Transverse colon (tissue), 4 donors: ENCODE measurements at regions not wholly inside any gene's neighbourhood (a gene's known extent, or its start where the extent isn't known, plus 50 kb on each side); places are given as distances from the start of the nearest gene placed in this dataset.

Experiments
- DNase-seq: peaks from one replicate; pipeline ENCODE4 v3.0.0-alpha.2; 2019
- H3K27ac ChIP-seq, 4 donors: fragments of 200-600 bp; sonication (generic); 2 replicates each; pipeline ENCODE4 v1.5.1; 2016 to 2018; ENCODE audit warnings: inconsistent platforms in 4 of 4
- H3K27me3 ChIP-seq: fragments of 200-600 bp; sonication (generic); 2 replicates; pipeline ENCODE4 v1.5.1; 2017; ENCODE audit warnings: inconsistent platforms
- H3K36me3 ChIP-seq, 4 donors: fragments of 200-600 bp; sonication (generic); 2 replicates each; pipeline ENCODE4 v1.5.1; 2017 to 2019; ENCODE audit warnings: inconsistent platforms in 4 of 4
- H3K4me1 ChIP-seq, 4 donors: fragments of 200-600 bp; sonication (generic); 2 replicates each; pipeline ENCODE4 v1.5.1; 2017 to 2020; ENCODE audit warnings: inconsistent platforms in 4 of 4
- H3K4me3 ChIP-seq, 4 donors: fragments of 200-600 bp; sonication (generic); 1 replicate in 1 of 4; 2 replicates in 3 of 4; pipeline versions ENCODE4 v1.5.1 to v1.6.1; 2017 to 2019; ENCODE audit warnings: inconsistent platforms in 4 of 4
- H3K9me3 ChIP-seq, 2 donors: fragments of 200-600 bp; sonication (generic); 2 replicates each; pipeline ENCODE4 v1.5.1; 2017 to 2019; ENCODE audit warnings: inconsistent platforms in 2 of 2
- CTCF ChIP-seq, 5 experiments: fragments of 200-600 bp in 3 of 5; fragments of 450-650 bp in 2 of 5; sonication (generic) in 3 of 5; IDR thresholded peaks; 1 replicate in 2 of 5; 2 replicates in 3 of 5; pipeline ENCODE4 v1.5.1; 2016 to 2017; ENCODE audit warnings: antibody characterized with exemption in 5 of 5, inconsistent platforms in 3 of 5, mild to moderate bottlenecking in 2 of 5, moderate library complexity in 1 of 5
- EP300 ChIP-seq: sonication (generic); formaldehyde crosslinking; IDR thresholded peaks from one replicate; pipeline ENCODE4 v1.6.1; 2017; ENCODE audit warnings: antibody characterized with exemption, low read depth
- POLR2A ChIP-seq: fragments of 450-650 bp; IDR thresholded peaks from one replicate; pipeline ENCODE4 v1.6.1; 2016; ENCODE audit warnings: antibody characterized with exemption, mild to moderate bottlenecking, moderate library complexity
- POLR2AphosphoS5 ChIP-seq, 3 donors: sonication (generic); formaldehyde crosslinking; IDR thresholded peaks; one replicate each; pipeline ENCODE4 v1.6.1; 2016; ENCODE audit warnings: antibody characterized with exemption in 3 of 3
- WGBS, 2 donors: methylation state at CpG; one replicate each; pipeline ENCODE4 v1.1.5; 2018; ENCODE audit warnings: low coverage in 1 of 2; 5-methylcytosine and 5-hydroxymethylcytosine counted together
- in situ Hi-C, 4 donors: fragments of 200-750 bp; cut with MboI; loops; one replicate each; pipeline versions ENCODE4 v1.15.0 to v1.15.1; 2017; ENCODE audit warnings: low sequenced_read_pairs in 3 of 4, low pct_ligation_motif_present in 1 of 4, low pct_unique_long_range_greater_than_20kb in 1 of 4
- intact Hi-C: fragments of 100-400 bp; cut with DNase I; formaldehyde crosslinking; loops from one replicate; pipeline ENCODE4 v1.15.1; 2023; ENCODE audit warnings: low total_unique reads

DNA sequence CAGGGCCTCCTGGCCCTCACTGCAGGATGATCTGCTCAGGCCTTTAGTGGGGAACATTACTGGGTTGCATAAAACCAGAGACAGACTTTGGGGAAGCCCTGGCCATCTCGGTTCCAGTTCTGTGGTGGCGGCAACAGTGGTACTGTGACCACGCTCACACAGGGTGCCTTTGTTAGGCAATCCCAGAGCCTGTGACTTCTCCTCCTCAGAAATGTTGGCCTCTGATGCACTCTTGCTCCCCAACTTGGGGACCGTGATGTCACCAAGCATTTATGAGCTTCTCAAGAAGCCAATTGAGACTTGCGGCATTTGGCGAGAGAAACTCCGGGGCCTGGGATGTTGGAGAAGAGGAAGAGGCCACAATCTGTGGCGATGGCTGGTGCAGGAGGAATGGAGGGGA is 80.9 kb upstream of the PKDCC start:
- intact Hi-C loops (loop anchor here (5.0 kb wide), 1 partner anchor 80 kb away; the partner anchor contains the start of gene PKDCC), in situ Hi-C loops (no loop called here)
- Histone ChIP-seq H3K9me3 (no peaks in the 10 kb centered on the region), H3K4me1 (peaks cover 43 to 56% (median 52%) of the 10 kb centered on the region in 4 donors), H3K27me3 (no peaks in the 10 kb centered on the region), H3K27ac (peak overlapping the region; percentile 67 to 82 (median 75)), H3K4me3 (no peak overlapping the region), H3K36me3 (no peaks in the 10 kb centered on the region)
- TF ChIP-seq EP300 (peak; percentile 27), CTCF (IDR thresholded peaks at IDR 0.05) (no peak), POLR2A (no peak), POLR2AphosphoS5 (IDR thresholded peaks at IDR 0.05) (peak in 1 of 3 donors; percentile 28)
- 78% methylated on average over 8 of the region's 8 CpGs; no CpG with 5 or more reads in 1 of the 2 donors for WGBS, 2 donors
- peak; percentile 19 for DNase-seq

DNA sequence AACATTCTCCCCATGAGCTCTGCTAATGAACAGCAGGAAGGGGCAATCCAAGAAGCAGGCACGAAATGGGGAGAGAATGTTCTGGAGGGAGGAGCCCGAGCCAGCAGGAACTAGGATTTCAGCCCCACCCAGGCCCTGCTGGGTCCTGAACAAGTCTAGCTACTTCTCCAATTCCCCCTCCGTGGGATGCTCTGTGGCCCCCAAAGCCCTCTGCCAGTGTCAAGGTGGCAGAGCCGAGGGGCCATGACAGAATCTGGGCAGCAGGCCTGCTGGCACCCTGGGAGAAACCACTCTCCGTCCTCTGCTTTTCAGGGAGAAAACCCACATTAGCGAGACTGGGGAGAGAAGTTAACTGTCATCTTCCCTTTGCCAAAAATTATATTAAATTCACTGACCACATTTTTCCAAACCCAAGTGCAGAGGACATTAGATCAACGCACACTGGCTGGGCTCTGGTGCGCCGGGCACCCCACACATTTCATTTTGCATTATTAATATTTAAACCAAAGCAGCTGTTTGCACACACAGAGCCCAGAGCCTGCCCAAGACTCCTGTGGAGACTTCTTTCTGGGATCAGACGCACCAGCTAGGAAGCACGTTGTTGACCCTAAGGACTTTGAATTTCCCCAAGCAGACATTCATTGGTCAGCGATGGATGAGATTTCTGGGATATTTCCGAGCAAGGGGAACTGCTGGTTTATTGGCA is 80.2 kb upstream of the PKDCC start:
- 46 to 60% methylated on average over 2 to 13 of the region's 13 CpGs for WGBS, 2 donors
- peaks cover 43 to 56% (median 52%) of the 10 kb centered on the region in 4 donors for H3K4me1 ChIP-seq
- intact Hi-C loops = loop anchor here (5.0 kb wide), 1 partner anchor 80 kb away; the partner anchor contains the start of gene PKDCC

DNA sequence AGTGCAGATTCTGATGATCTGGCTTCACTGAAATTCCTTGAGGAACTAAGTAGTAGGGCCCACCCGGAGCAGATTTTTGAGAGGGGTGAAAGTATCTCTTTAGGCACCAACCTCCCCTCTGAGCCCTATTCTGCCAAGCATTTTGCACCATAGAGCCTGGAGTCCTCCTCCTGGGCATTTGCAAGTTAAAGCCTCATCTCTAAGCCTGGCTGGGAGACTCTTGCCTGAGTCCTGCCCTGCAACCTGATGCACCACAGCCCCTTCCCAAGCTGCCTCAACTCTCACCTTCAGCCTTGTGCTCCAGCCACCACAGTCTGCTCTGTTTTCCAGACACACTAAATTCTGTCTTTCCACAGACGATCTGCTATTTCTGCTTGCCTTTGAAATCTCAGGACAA is 79.6 kb upstream of the PKDCC start:
- WGBS, 2 donors = 54 to 89% methylated on average over 1 to 2 of the region's 2 CpGs
- no peak for TF ChIP-seq POLR2AphosphoS5 (IDR thresholded peaks at IDR 0.05)
- TF ChIP-seq EP300 = no peak
- TF ChIP-seq POLR2A = no peak
- TF ChIP-seq CTCF (IDR thresholded peaks at IDR 0.05) = no peak
- Histone ChIP-seq H3K27ac (peak overlapping the region; percentile 67 to 82 (median 75)), H3K4me1 (peaks cover 43 to 52% (median 48%) of the 10 kb centered on the region in 4 donors), H3K9me3 (no peaks in the 10 kb centered on the region), H3K4me3 (no peak overlapping the region), H3K27me3 (no peaks in the 10 kb centered on the region), H3K36me3 (no peaks in the 10 kb centered on the region)
- in situ Hi-C loops (no loop called here), intact Hi-C loops (loop anchor here (5.0 kb wide), 1 partner anchor 79 kb away; the partner anchor contains the start of gene PKDCC)
- DNase-seq = no peak

More for the DNA sequence above, 80.2 kb upstream of the PKDCC start:
- in situ Hi-C loops = no loop called here
- H3K4me3 ChIP-seq = no peak overlapping the region
- DNase-seq = peak; percentile 50
- H3K36me3 ChIP-seq = no peaks in the 10 kb centered on the region
- TF ChIP-seq POLR2A = no peak
- no peak for TF ChIP-seq EP300
- no peak for TF ChIP-seq POLR2AphosphoS5 (IDR thresholded peaks at IDR 0.05)
- TF ChIP-seq CTCF (IDR thresholded peaks at IDR 0.05) = no peak
- peak overlapping the region; percentile 67 to 82 (median 75) for H3K27ac ChIP-seq
- H3K9me3 ChIP-seq = no peaks in the 10 kb centered on the region
- H3K27me3 ChIP-seq = no peaks in the 10 kb centered on the region

DNA sequence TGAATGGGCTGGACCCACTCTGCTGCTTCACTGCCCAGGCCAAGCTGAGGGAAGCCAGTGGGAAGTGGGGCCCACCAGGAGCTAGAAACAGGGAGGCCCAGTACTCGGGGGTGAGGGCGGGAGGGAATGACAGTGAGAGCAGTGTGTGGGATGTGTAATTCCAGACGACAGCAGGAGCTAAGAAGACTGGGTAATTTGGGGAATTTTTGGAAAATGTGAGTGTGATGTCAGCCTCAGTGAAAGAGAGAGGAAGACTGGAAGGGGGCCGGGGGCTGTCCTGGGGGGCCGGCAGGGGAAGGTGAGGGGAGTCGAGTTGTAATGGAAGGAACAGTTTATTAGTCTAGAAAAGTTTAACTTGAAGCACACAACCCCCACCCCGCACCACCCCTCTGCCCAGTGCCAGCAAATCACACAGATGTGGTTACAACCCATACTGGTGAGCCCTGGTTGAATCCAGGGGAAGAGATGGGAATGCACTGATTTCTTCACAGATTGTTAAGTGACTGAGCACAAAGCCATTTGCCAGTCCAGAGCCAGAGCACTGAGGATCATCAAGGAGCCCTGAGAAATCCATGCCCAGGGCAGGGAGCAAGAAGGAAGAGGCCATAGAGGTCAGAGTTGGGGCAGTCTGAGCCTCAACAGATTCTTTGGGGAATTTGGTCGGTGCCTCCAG is 76.7 kb upstream of the PKDCC start:
- Histone ChIP-seq H3K4me3 (no peak overlapping the region), H3K9me3 (no peaks in the 10 kb centered on the region), H3K4me1 (peaks cover 16 to 23% (median 20%) of the 10 kb centered on the region in 4 donors), H3K27me3 (no peaks in the 10 kb centered on the region), H3K27ac (no peak overlapping the region), H3K36me3 (no peaks in the 10 kb centered on the region)
- in situ Hi-C loops = no loop called here
- intact Hi-C loops = no loop called here
- TF ChIP-seq EP300 = no peak
- TF ChIP-seq POLR2A = no peak
- TF ChIP-seq CTCF (IDR thresholded peaks at IDR 0.05) = no peak
- no peak for TF ChIP-seq POLR2AphosphoS5 (IDR thresholded peaks at IDR 0.05)
- WGBS, 2 donors = 79 to 100% methylated on average over 1 to 8 of the region's 8 CpGs
- DNase-seq = no peak
